Transverse colon (tissue), 3 donors: ENCODE measurements at regions not wholly inside any gene's neighbourhood (a gene's known extent, or its start where the extent isn't known, plus 50 kb on each side); places are given as distances from the start of the nearest gene placed in this dataset.

ENCODE experiments used
- EP300 ChIP-seq: sonication (generic); formaldehyde crosslinking; IDR thresholded peaks from one replicate; pipeline ENCODE4 v1.6.1; 2017; ENCODE audit warnings: antibody characterized with exemption, low read depth
- POLR2A ChIP-seq: fragments of 450-650 bp; IDR thresholded peaks from one replicate; pipeline ENCODE4 v1.6.1; 2016; ENCODE audit warnings: antibody characterized with exemption, mild to moderate bottlenecking, moderate library complexity
- TF ChIP-seq, protein P1 (sequence below), 5 experiments: fragments of 200-600 bp in 3 of 5; fragments of 450-650 bp in 2 of 5; sonication (generic) in 3 of 5; IDR thresholded peaks; 1 replicate in 2 of 5; 2 replicates in 3 of 5; pipeline ENCODE4 v1.5.1; 2016 to 2017; ENCODE audit warnings: antibody characterized with exemption in 5 of 5, inconsistent platforms in 3 of 5, mild to moderate bottlenecking in 2 of 5, moderate library complexity in 1 of 5

GRCh38 chr3:42014458-42014920 lies 52.6 kb upstream of the ULK4 start:
- TF ChIP-seq, protein P1, sequence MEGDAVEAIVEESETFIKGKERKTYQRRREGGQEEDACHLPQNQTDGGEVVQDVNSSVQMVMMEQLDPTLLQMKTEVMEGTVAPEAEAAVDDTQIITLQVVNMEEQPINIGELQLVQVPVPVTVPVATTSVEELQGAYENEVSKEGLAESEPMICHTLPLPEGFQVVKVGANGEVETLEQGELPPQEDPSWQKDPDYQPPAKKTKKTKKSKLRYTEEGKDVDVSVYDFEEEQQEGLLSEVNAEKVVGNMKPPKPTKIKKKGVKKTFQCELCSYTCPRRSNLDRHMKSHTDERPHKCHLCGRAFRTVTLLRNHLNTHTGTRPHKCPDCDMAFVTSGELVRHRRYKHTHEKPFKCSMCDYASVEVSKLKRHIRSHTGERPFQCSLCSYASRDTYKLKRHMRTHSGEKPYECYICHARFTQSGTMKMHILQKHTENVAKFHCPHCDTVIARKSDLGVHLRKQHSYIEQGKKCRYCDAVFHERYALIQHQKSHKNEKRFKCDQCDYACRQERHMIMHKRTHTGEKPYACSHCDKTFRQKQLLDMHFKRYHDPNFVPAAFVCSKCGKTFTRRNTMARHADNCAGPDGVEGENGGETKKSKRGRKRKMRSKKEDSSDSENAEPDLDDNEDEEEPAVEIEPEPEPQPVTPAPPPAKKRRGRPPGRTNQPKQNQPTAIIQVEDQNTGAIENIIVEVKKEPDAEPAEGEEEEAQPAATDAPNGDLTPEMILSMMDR (IDR thresholded peaks at IDR 0.05) = no peak
- TF ChIP-seq EP300 (no peak), POLR2A (no peak)
